ENCODE measurements at regions not wholly inside any gene's neighbourhood (a gene's known extent, or its start where the extent isn't known, plus 50 kb on each side); places are given as distances from the start of the nearest gene placed in this dataset.

- intact Hi-C loops (cut with DNase I; ENCODE audit: low total_unique reads) = no loop called here
- TF ChIP-seq POLR2A (IDR thresholded peaks at IDR 0.05) (no peak), CTCF (IDR thresholded peaks at IDR 0.05 in 4 of 5, conservative IDR thresholded peaks at IDR 0.05 in 1 of 5) (no peak)
- H3K4me1 ChIP-seq = no peaks in the 10 kb centered on the region
- in situ Hi-C loops (cut with MboI; ENCODE audit: low sequenced_read_pairs in 4 of 4) = no loop called here
- ATAC-seq (no peak), DNase-seq (no peak)
- H3K27ac ChIP-seq = no peak overlapping the region
- no peaks in the 10 kb centered on the region for H3K27me3 ChIP-seq
- H3K9me3 ChIP-seq = no peaks in the 10 kb centered on the region
- H3K4me3 ChIP-seq = no peak overlapping the region
- H3K36me3 ChIP-seq = no peaks in the 10 kb centered on the region
Observed at GRCh38 chr11:92057849-92058442, 166.7 kb upstream of the FAT3 start.

- TF ChIP-seq POLR2A (IDR thresholded peaks at IDR 0.05) (no peak), CTCF (IDR thresholded peaks at IDR 0.05 in 4 of 5, conservative IDR thresholded peaks at IDR 0.05 in 1 of 5) (no peak)
- no peaks in the 10 kb centered on the region for H3K9me3 ChIP-seq
- intact Hi-C loops (cut with DNase I; ENCODE audit: low total_unique reads) (no loop called here), in situ Hi-C loops (cut with MboI; ENCODE audit: low sequenced_read_pairs in 4 of 4) (no loop called here)
- DNase-seq (no peak), ATAC-seq (no peak)
- H3K4me1 ChIP-seq = no peaks in the 10 kb centered on the region
- H3K36me3 ChIP-seq = no peaks in the 10 kb centered on the region
- H3K27ac ChIP-seq = no peak overlapping the region
- H3K27me3 ChIP-seq = no peaks in the 10 kb centered on the region
- no peak overlapping the region for H3K4me3 ChIP-seq
Observed at GRCh38 chr11:92053216-92053615, 171.4 kb upstream of the FAT3 start.

- Histone ChIP-seq H3K9me3 (no peaks in the 10 kb centered on the region), H3K4me1 (no peaks in the 10 kb centered on the region), H3K4me3 (no peak overlapping the region), H3K36me3 (no peaks in the 10 kb centered on the region), H3K27me3 (no peaks in the 10 kb centered on the region), H3K27ac (no peak overlapping the region)
- DNase-seq = no peak
- in situ Hi-C loops (cut with MboI; ENCODE audit: low sequenced_read_pairs in 4 of 4) = no loop called here
- intact Hi-C loops (cut with DNase I; ENCODE audit: low total_unique reads) = no loop called here
- ATAC-seq = no peak
- TF ChIP-seq CTCF (IDR thresholded peaks at IDR 0.05 in 4 of 5, conservative IDR thresholded peaks at IDR 0.05 in 1 of 5) (no peak), POLR2A (IDR thresholded peaks at IDR 0.05) (no peak)
Observed at GRCh38 chr11:92050305-92050704, 174.3 kb upstream of the FAT3 start.

GRCh38 chr11:92048415-92048814 lies 176.2 kb upstream of the FAT3 start:
- Histone ChIP-seq H3K27ac (no peak overlapping the region), H3K4me1 (no peaks in the 10 kb centered on the region), H3K36me3 (no peaks in the 10 kb centered on the region), H3K9me3 (no peaks in the 10 kb centered on the region), H3K27me3 (no peaks in the 10 kb centered on the region), H3K4me3 (no peak overlapping the region)
- intact Hi-C loops (cut with DNase I; ENCODE audit: low total_unique reads) = no loop called here
- TF ChIP-seq CTCF (IDR thresholded peaks at IDR 0.05 in 4 of 5, conservative IDR thresholded peaks at IDR 0.05 in 1 of 5) (no peak), POLR2A (IDR thresholded peaks at IDR 0.05) (no peak)
- in situ Hi-C loops (cut with MboI; ENCODE audit: low sequenced_read_pairs in 4 of 4) = no loop called here
- ATAC-seq (no peak), DNase-seq (no peak)

- ATAC-seq (no peak), DNase-seq (no peak)
- Histone ChIP-seq H3K4me3 (no peak overlapping the region), H3K9me3 (no peaks in the 10 kb centered on the region), H3K4me1 (no peaks in the 10 kb centered on the region), H3K27me3 (no peaks in the 10 kb centered on the region), H3K27ac (no peak overlapping the region), H3K36me3 (no peaks in the 10 kb centered on the region)
- no peak for TF ChIP-seq POLR2A (IDR thresholded peaks at IDR 0.05)
- no peak for TF ChIP-seq CTCF (IDR thresholded peaks at IDR 0.05 in 4 of 5, conservative IDR thresholded peaks at IDR 0.05 in 1 of 5)
- in situ Hi-C loops (cut with MboI; ENCODE audit: low sequenced_read_pairs in 4 of 4) = no loop called here
- intact Hi-C loops (cut with DNase I; ENCODE audit: low total_unique reads) = no loop called here
Observed at GRCh38 chr11:92046103-92046502, 178.5 kb upstream of the FAT3 start.
